Islet precursor cell (in vitro differentiated cells): ENCODE measurements at regions not wholly inside any gene's neighbourhood (a gene's known extent, or its start where the extent isn't known, plus 50 kb on each side); places are given as distances from the start of the nearest gene placed in this dataset.

Source experiments
- DNase-seq: peaks from one replicate; pipeline ENCODE4 v3.0.0-alpha.2; 2018

- no peak for DNase-seq
Observed at GRCh38 chr13:79267560-79267959, 138.5 kb downstream of the RBM26 start.

DNA sequence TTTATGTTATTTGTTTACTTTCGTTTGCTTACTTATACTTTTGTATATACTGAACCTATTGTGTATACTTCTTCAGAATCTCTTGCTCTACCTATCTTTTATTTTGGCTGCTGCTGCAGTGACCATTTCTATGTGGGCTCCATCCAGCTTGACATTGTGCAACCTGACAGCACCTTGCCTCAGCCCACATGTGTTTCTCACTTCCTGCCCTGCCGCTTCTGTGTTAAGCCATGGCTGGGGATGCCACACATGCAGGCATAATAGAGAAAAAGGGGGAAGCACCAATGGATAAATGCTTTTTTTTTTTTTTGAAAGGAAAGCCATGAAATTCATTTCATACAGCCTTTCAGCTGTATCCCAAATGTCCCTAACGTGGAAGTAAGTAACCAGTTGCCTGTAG is 147.6 kb downstream of the RBM26 start:
- DNase-seq, result no peak

- no peak for DNase-seq
Observed at GRCh38 chr13:79246578-79246949, 159.5 kb downstream of the RBM26 start.

GRCh38 chr13:79245937-79246577 is 160.0 kb downstream of the RBM26 start:
- DNase-seq, result peak; percentile 60

GRCh38 chr13:79241697-79242096 is 164.4 kb downstream of the RBM26 start:
- no peak for DNase-seq

GRCh38 chr13:79237981-79238380 is 168.1 kb downstream of the RBM26 start:
- no peak for DNase-seq

GRCh38 chr13:79231887-79232286 is 174.2 kb downstream of the RBM26 start:
- no peak for DNase-seq

GRCh38 chr13:79229761-79230160 is 176.3 kb downstream of the RBM26 start:
- DNase-seq, result no peak

- peak; percentile 86 for DNase-seq
Observed at GRCh38 chr13:79228972-79229371, 177.1 kb downstream of the RBM26 start.

DNA sequence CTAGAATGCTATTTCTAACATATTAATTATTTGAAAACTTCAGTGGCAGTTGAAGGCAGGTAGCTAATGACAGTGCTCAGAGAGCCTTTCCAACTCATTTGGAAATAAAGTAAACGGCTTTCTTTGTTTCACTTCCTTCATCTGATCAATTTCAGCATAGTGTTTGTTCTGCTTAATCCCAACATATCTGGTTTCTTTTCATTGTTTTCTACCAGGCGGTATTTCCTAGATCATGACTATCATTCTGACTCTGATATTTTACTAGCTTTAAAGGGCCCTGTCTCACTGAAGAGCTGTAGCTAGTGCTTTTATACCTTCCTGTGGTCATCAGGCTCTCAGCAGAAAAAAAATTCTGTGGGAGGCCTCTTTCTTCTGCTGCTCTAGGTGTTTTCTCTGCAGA is 178.6 kb downstream of the RBM26 start:
- no peak for DNase-seq

DNA sequence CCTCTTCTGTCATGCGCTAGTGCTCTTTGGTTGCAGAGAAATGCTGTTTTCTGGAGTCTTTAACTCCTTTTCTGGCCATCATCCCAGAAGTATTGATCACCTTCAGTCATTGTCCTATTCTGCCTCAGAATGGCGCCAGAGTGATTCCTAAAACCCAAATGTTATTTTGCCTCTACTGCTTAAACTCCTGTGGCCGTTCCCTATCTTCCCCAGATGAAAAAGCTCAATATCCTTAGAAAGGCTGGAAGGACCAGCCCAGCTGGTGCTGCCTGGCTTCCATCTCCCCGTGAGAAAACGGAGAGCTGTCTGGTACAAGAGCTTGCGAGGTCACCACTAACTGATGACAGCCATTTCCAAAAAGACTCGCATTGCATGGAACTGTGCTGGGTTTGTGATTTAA is 179.1 kb downstream of the RBM26 start:
- DNase-seq, result peak; percentile 59

GRCh38 chr13:79226250-79226649 is 179.8 kb downstream of the RBM26 start:
- no peak for DNase-seq

DNA sequence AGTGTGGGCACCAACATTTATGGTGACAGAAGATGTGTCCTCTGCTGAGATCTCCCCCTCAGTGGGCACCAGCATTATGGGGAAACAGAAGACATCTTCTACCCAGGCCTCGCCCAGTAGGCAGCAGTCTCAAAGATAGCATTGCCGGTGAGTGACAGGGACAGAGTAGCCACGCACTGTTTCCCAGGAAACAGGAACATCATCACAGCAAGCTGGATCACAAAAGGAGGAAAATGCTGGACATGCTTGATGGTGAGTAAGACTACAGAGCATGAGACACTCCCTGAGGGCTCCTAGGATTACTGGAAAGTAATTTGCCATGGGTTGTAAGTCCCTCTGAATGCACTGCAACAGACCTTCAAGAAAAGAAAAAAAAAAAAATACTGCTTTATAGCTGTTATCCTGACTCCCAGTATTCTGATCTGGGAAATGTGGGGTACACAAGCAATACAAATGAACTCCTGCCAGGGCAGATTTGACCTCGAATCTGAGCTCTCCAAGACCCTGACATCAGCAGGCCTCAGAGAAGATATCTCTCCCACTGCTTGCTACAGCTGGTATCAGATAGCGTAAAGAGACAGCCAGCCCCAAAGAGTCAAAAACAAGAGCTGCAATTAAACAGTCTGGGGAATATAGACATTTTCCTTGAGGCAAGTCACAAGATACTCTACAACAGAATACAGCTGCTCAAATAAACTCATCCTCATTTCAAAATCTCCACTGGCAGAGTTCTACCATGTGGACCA is 180.4 kb downstream of the RBM26 start:
- DNase-seq, result peak; percentile 86

DNA sequence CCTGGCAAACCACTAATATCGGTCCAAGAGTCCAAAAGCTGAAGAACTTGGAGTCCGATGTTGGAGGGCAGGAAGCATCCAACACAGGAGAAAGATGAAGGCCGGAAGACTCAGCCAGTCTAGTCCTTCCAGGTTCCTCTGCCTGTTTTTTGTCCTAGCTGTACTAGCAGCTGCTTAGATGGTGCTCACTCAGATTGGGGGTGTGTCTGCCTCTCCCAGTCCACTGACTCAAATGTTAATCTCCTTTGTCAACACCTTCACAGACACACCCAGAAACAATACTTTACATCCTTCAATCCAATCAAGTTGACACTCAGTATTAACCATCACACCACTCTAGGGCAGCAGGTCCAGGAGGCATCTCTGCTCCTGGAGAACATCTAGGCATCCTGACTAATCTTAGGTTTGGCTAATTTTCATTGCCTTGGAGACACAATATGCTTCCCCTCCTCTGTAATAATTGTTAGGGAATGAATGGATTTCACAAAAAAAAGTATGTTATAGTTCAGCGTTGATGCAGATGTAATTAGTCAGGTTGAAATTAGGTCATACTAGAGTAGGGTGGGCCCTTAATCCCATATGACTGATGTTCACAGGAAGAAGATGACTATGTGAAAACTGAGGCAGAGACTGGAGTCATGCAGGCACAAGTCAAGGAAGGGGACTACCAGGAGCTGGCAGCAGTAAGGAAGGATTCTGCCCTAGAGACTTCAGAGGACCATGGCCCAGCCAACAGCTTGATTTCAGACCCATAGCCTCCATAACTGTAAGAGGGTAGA is 183.4 kb downstream of the RBM26 start:
- no peak for DNase-seq

DNA sequence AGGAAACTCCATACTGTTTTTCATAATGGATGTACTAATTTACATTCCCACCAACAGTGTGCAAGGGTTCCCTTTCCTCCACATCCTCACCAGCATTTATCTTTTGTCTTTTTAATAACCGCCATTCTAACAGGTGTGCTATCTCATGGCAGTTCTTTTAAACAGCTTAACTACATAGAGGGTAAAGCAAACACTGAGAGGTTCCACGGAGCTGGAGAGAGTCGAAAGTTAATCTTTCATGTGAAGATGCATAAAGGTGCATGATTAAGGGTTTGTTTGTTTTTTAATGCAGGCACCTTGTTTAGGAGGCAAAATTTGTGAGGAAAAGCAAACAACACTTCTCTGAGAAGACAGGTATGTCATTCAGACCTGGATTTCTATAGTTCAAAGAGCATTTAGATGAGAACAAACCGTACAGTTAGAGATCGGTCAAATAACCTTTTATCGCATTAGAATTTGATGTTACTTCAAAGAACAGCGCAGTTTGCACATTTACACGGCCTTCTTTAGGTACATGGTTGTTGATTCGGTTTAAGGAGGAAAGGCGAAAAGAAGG is 193.9 kb downstream of the RBM26 start:
- no peak for DNase-seq

DNA sequence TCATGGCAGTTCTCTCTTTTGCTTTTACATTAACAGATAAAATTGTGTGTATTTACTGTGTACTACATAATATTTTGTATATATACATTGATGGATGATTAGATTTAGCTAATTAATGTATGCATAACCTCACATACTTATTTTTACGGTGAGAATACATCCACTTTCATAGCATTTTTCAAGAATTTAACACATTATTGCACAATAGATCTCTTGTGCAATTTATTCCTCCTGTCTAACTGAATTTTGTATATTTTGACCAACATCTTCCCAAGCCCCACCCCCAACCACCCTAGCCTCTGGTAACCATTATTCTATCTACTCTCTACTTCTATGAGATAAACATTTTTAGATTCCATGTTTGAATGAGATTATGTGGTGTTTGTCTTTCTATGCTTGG is 194.7 kb downstream of the RBM26 start:
- no peak for DNase-seq

DNA sequence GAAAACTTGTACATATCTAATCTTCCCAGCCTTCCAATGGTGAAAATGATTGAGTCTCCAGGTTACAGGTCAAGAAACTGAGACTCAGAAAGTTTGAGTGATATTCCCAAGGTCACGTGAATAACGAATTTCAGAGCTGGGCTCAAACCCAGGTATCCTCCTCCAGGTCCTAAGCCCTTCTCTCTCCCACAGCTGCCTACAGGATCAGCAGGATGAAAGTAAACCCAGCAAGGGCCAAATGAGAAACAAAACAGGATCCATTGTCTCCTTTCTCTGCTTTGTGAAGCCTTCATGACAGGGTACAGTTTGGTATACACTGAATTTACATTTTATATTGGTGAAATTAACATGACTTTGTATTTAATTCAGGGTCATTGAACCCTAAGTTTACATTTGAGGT is 208.1 kb downstream of the RBM26 start:
- no peak for DNase-seq

- DNase-seq, result no peak
Observed at GRCh38 chr13:79196843-79197242, 209.2 kb downstream of the RBM26 start.

DNA sequence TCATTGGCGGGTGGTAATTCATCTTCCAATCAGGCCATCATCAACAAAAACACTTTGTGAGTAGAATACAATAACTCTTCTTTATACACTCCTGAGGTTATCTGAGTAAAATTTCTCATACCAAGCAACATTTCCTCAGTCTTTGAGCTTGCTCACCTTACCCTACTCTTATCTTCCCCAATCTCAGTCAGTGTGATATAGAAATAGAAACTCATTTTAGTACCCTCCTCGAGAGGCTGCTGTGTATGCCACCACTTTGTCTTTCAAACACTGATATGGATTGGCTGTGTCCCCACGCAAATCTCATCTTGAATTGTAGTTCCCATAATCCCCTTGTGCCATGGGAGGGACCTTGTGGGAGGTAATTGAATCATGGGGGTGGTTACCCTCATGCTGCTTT is 209.7 kb downstream of the RBM26 start:
- DNase-seq, result no peak

DNA sequence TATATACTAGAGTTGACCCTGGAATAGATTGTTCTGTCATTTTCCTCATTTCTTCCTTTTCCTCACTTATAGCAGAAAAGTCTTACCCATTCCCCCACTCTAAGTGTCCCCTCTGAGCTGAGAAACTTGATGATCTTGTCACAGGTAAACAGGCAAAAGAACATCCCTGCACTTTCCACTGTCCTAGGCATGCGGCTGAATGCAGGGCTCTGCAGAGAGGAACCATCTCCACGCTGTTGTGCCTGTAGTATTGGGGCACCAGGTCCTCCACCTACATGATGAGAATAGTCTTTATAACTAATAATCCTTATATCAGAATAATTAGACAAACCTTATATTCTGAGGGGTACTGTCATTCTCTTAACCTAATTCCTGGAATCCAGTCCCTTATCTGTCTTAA is 211.3 kb downstream of the RBM26 start:
- no peak for DNase-seq

DNA sequence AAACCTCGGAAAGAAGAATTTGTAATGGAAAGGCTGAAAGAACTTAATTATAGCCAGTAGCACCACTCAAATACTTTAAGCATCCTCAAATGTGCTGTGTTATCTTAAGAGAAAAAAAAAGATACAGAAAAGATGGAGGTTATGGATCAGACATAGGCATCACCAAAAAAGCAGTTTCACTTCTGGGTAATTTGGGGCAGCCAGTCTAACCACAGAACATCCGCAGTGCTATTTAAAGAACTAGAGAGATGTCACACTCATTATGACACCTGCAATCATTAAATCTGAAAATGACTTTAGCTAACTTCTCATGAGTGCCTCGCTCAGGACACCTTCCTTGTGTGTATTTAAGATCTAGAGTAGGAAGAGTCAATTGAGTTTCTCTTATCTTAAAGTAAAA is 211.8 kb downstream of the RBM26 start:
- no peak for DNase-seq

GRCh38 chr13:79191501-79191900 is 214.6 kb downstream of the RBM26 start:
- no peak for DNase-seq

- DNase-seq, result no peak
Observed at GRCh38 chr13:79190932-79191331, 215.1 kb downstream of the RBM26 start.
